ENCODE measurements at regions not wholly inside any gene's neighbourhood (a gene's known extent, or its start where the extent isn't known, plus 50 kb on each side); places are given as distances from the start of the nearest gene placed in this dataset.

DNA sequence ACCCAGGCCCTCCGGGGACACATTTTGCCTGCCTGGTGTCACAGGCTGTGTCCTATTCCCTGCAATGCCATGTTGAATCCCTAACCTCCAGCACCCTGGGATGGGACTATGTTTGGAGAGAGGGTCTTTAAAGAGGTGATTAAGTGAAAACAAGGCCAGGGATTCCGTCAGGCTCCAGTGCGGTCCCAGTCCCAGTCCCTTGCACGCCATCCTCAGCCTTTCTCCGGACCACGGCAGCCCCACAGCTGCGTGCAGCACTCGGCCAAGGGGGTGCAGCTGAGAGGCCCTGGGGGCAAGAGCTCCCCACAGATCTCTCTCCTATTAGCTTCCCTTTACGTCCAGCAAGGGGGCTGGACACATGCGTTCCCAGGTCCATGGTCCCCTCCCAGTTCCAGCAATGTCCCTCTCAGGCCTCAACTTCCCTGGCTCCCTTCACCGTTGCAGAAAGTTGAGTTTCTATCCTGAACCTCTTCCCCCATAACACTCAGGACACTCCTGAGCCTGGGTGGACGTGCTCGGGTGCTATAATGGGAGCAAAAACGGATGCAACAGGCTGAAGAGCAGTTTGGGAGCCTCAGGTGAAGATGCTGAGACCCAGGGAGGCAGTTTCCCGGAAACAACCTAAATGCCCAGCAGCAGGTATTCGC is 1422.7 kb downstream of the BRD1 start:
- no peak for TF ChIP-seq CTCF (IDR thresholded peaks at IDR 0.05; ENCODE audit: low read depth, low read length, poor library complexity, severe bottlenecking)
- no peak for TF ChIP-seq EZH2phosphoT487 (IDR thresholded peaks at IDR 0.05; ENCODE audit: borderline replicate concordance, low read length)
